ENCODE measurements at regions not wholly inside any gene's neighbourhood (a gene's known extent, or its start where the extent isn't known, plus 50 kb on each side); places are given as distances from the start of the nearest gene placed in this dataset.

- TF ChIP-seq CTCF (IDR thresholded peaks at IDR 0.05; ENCODE audit: low read depth, low read length, missing control alignments): no peak
- no peak overlapping the region for H3K4me3 ChIP-seq (replicated peaks; ENCODE audit: low read depth, low read length)
- no peak for DNase-seq (ENCODE audit: extremely low read depth, low read depth)
Measured at GRCh38 chr10:76721891-76722505, 915.6 kb downstream of the KCNMA1 start.

DNA sequence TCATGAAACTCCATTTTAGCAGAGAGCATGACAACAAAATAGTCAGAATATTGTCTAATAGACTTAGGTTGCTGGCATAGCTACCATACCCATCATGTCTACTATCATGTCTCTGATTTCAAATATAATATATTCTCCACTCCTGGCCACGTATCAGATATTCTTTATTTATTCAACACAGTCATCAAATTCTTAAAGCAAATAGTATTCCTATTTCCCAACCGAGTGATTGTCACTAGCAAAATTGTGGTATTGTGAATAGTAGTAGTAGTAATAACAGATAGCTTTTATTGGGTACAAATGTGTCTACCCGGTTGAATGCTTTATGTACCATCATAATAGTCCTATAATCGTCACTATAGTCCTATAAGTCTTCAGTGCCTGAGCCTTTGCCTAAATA lies 918.6 kb downstream of the KCNMA1 start:
- DNase-seq (ENCODE audit: extremely low read depth, low read depth): no peak
- no peak overlapping the region for H3K4me3 ChIP-seq (replicated peaks; ENCODE audit: low read depth, low read length)
- no peak for TF ChIP-seq CTCF (IDR thresholded peaks at IDR 0.05; ENCODE audit: low read depth, low read length, missing control alignments)

- H3K4me3 ChIP-seq (replicated peaks; ENCODE audit: low read depth, low read length): no peak overlapping the region
- DNase-seq (ENCODE audit: extremely low read depth, low read depth): peak; percentile 6
- no peak for TF ChIP-seq CTCF (IDR thresholded peaks at IDR 0.05; ENCODE audit: low read depth, low read length, missing control alignments)
Measured at GRCh38 chr10:76717141-76717540, 920.5 kb downstream of the KCNMA1 start.

GRCh38 chr10:76711222-76711997 lies 926.2 kb downstream of the KCNMA1 start:
- H3K4me3 ChIP-seq (replicated peaks; ENCODE audit: low read depth, low read length): no peak overlapping the region
- TF ChIP-seq CTCF (IDR thresholded peaks at IDR 0.05; ENCODE audit: low read depth, low read length, missing control alignments): no peak
- DNase-seq (ENCODE audit: extremely low read depth, low read depth): no peak

- no peak overlapping the region for H3K4me3 ChIP-seq (replicated peaks; ENCODE audit: low read depth, low read length)
- TF ChIP-seq CTCF (IDR thresholded peaks at IDR 0.05; ENCODE audit: low read depth, low read length, missing control alignments): no peak
- DNase-seq (ENCODE audit: extremely low read depth, low read depth): no peak
Measured at GRCh38 chr10:76700241-76700640, 937.4 kb downstream of the KCNMA1 start.

GRCh38 chr10:76697923-76698322 lies 939.7 kb downstream of the KCNMA1 start:
- TF ChIP-seq CTCF (IDR thresholded peaks at IDR 0.05; ENCODE audit: low read depth, low read length, missing control alignments): peak; percentile 33
- no peak overlapping the region for H3K4me3 ChIP-seq (replicated peaks; ENCODE audit: low read depth, low read length)
- no peak for DNase-seq (ENCODE audit: extremely low read depth, low read depth)

Data from HFF-Myc (cell line).